HG02759 (cell line): ENCODE measurements at regions not wholly inside any gene's neighbourhood (a gene's known extent, or its start where the extent isn't known, plus 50 kb on each side); places are given as distances from the start of the nearest gene placed in this dataset.
"Not testable (repeated sequence)": the region's sequence is repeated elsewhere in the genome, so short reads cannot be mapped to it uniquely, and the experiment has no call there.

ENCODE experiments used
- ATAC-seq: cut with Tn5 transposase; IDR thresholded peaks from one replicate; pipeline ENCODE4 v1.9.1; 2021; ENCODE audit warnings: mild to moderate bottlenecking, moderate library complexity; ENCODE audit not compliant: unreplicated experiment

DNA sequence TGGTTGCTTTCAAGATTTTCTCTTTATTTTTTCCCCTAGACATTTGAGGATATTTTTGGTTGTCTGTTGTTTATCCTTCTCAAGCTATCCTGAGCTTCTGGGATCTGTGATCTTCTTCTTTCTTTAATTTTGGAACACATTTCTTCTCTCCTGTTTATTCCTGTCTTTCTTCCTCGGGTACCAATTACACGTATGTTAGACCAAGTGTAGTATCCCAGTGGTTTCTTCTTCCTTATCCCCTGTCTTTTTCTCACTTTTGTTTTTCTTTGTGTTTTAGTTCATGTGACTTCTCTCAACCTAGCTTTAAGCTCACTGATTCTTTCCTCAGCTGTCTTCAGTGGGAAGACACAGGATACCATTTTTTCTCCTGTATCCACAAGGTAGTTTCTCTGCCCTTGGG lies 120.0 kb downstream of the GALR1 start:
- no peak for ATAC-seq

DNA sequence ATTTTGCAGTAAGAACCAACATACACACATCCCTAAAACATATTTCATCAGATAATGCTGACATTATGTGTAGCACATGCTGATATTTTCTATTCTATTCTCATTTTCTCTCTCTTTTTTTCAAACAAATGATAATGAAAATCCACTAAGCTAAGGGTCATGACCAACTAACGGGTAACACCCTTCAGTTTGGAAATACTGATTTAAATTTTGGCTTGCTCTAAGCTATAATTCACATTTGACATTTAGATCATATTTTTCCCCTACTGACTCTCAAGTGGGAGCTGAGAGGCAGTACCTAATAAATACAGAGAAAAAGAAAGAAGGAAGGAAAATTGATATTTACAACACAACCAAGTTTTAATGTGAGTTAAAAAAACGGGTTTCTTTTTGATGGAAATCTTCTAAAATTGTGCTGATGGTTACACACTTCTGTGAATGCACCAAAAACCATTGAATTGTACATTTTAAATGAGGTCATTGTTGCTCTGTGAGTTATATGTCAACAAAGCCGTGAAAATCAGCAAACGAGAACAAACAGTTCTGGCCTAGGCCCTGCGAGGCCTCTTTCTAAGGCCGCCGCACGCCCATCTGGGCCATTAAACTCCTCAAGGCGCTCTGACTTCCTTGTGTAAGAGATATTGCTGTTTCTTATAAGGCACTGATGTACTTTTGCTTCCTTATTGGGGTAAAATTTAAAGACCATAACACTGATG lies 124.2 kb downstream of the GALR1 start:
- ATAC-seq, result no peak

DNA sequence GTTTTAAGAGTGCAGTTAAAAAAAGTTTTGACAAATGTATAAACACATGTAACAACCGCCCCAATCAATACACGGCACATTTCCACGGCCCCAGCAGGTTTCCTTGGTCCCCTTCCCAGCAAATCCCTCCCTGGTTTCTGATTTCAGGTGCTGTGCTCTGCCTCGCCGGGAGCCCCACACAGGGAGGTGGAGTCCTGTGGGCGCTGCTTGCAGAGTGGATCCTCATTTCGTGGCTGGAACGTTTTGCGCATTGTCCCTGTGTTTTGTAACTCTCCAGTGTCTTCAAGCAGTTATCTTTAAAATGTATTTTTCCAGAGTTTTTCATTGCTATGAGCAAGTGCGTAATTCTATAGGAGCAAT lies 124.8 kb downstream of the GALR1 start:
- no peak for ATAC-seq

DNA sequence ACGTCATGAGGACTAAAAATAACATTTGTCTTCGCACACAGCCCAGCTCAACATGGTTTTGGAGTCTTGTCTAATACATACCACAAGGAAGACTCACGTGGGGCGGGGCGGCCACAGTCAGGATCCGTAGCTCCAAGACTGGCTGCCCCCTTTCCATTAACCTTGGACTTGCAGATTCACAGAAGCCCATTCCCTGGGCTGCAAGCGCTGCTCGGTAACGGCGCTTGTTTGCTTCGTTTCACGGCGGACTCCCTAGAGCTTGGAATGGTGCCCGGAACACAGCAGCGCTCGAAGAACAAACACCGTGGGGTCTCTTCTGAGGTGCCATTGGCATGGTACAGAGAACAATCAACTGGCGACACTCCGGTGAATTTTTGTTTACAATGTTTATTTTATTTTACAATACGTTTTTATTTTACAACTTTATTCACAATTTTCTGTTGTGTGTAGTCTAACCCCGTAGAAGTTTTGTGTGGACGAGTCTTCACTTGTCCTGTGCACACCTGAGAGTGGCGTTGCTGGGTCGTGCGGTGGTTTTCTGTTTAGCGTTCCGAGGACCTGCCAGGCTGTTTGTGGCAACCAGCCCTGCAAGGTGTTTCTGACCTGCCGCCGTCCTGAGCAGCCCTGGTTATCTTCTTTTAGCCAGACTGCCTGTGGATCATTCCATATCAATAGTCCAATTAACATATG lies 126.5 kb downstream of the GALR1 start:
- ATAC-seq, result no peak

DNA sequence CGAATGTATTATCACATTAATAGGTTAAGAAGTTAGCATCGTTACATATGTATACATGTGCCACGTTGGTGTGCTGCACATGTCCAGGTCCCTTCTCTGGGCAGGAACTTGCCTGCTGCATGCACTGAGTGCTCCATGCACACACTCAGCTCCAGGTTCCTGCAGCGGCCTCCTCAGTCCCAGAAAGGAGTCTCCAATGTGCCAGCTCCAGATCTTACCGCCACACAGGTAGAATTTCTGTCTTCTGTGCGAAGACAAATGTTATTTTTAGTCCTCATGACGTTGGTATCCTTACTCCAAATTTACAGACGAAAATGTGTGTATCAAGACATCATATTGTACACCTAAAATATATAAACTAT lies 127.1 kb downstream of the GALR1 start:
- ATAC-seq, result no peak

DNA sequence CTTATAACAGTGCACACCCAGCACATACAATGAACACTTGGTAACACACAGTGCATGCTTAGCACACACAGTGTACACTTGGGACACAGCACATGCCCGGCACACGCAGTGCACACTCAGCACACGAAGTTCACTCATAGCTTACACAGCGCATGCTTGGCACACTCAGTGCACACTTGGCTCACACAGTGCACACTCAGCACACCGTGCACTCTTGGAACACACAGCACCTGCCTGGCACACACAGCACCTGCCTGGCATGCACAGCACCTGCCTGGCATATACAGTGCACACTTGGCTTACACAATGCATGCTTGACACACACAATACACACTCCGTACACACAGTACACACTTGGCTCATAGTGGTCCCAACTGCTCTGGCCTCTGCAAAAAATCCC lies 128.2 kb downstream of the GALR1 start:
- ATAC-seq, result no peak

DNA sequence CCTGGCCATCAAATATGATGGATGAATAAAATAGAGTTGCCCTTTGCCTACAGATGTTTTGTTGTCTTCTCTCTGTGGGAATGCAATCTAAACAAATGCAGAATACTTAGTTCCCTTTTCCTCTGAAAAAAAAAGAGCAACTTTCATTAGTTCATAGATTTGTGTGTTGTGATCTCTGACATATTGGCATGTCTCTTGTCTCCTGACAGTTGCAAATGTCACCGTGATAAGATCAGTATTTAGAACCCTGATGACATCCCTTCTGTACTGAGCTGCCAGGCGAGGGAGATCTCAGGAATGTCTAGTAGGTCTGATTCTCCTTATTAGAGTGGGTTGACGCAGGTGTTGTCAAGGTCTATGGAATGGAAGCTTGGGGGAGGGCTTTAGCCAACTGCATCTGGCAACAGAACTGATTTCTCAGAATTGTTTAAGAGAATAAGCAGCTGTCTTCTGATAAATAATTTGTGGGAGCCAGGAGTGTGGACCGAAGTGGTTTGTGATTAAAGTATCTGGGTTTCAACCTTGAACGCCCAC lies 130.4 kb downstream of the GALR1 start:
- ATAC-seq, result no peak

DNA sequence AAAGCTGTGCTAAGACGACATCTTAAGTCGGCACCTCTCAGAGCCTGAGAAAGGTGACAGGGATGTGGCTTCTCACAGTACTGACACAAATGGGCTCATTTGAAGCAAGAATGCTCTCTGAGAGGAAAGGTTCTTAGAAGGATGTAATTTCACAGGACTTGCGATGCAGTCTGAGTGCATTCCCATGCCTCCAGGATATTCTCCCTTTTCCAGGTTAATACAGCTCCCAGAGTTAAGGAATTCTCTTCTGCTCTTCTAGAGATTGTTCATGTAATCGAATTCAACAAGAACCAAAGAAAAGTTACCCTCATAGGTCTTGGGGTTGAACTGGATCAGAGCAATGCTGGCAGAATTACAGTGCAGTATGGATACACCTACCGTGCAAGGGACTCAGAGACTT lies 131.0 kb downstream of the GALR1 start:
- no peak for ATAC-seq

DNA sequence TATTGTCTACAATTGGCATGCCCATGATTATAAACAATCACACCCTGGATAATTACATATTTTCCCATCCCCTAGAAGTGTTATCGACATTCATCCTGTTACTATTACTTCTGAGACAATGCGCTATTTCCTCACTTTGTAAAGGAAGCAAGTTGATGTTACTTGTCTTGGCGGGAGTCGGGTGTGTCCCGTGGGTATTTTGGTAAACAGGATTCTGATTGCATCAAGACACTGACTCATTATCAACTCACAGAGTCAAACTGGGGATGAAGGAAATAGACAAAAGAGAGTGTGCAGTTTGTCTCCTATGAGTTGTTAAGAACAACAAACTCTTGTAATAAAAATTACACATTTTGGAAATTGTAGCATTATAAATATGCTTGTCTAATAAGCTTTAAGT lies 142.7 kb downstream of the GALR1 start:
- ATAC-seq, result no peak

DNA sequence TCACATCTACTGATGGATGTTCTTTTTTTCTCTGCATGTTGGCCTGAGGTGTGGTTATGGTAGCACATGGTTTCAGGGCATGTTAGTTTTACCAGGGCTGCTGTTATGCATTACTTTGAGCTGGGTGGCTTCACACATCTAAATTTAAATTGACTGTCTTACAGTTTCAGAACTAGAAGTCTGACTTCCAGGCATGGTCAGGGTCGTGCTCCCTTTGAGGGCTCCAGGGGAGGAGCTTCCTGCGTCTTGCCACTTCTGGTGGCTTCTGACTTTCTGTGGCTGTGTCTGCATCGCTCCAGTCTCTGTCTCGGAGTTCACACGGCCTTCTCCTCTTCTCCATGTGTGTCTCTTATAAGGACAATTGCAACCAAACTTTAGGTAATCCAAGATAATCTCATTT lies 143.9 kb downstream of the GALR1 start:
- no peak for ATAC-seq

DNA sequence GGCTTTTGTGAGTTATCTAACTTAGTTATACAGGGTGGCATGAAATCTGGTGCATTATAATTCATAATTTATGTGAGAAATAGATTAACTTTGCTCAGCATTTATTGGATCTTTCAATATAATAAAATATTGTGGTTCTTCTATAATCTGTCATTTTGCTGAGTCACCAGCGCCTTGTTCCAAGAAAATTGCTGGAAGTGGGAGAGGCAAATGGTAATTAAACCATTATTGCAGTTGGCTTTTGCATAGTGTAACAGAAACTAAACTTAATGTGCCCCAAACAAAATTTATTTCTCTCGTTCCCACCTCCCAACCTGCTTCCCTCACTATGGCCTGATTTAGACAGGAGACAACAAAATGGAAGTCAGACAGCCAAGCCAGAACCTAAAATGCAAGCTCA lies 146.3 kb downstream of the GALR1 start:
- no peak for ATAC-seq

DNA sequence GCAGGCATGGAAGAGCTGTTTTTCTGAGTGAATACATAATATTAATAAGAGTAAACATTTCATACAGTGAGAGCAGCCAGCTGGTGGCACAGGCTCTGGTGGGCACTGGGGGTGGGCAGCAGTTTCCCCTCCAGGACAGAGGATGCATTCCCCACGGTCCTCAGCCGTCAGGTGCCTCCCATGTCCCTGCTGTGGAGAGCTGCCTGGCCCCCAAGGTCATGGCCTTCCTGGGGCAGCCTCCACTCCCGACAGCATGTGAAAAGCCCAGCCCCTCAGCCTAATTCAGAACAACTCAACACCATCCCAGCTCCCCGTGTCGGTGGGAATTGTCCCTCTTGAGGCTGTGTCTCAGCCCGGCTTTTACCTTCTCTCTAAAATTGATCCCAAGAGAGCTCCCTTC lies 147.4 kb downstream of the GALR1 start:
- no peak for ATAC-seq

DNA sequence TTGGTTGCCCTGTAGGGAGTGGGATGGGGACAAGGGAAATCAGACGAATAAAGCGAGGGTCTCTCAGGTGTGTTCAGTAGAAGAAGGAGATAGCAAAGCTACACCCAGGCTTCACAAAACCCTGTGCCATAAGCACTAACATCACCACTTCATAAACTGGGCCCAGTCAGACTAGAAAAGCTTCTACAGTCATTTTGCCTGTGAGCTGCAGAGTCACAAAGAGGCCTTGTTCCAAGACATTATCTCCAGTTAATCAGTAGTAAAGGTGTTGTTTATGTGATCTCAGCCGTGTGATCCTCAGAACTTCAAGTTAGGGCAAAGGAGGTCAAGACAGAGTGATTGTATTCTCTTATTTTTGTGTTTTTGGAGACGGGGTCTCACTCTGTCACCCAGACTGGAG lies 148.0 kb downstream of the GALR1 start:
- no peak for ATAC-seq

DNA sequence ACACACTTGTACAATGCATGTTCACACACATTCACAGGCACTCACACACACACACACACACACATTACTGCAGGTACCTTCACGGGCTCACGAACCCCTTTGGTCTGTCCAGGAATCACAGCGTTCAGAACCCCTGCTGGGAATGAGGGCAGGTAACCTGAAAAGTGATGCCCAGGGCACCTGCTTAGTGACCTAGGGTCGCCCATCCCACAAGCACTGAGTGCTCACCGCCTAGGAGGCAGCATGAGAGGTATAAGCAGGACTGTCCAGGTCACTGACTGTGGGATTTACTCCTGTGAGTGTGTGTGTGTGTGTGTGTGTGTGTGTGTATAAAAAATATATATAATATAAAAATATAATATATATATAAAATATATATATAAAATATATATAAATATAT lies 150.9 kb downstream of the GALR1 start:
- ATAC-seq, result no peak

DNA sequence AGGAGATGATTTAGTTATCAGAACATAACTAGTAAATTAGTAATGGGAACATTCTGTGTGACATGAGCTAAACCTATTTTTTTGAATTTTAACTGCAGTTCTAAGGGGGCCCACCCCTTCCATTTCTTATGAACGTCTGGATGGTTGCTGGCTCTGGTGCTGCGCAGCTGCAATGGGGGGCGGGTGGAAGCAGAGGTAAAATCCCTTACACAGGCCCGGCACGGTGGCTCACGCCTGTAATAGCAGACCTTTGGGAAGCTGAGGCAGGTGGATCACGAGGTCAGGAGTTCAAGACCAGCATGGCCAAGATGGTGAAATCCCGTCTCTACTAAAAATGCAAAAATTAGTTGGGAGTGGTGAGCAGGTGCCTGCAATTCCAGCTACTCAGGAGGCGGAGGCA lies 151.5 kb downstream of the GALR1 start:
- ATAC-seq, result no peak

DNA sequence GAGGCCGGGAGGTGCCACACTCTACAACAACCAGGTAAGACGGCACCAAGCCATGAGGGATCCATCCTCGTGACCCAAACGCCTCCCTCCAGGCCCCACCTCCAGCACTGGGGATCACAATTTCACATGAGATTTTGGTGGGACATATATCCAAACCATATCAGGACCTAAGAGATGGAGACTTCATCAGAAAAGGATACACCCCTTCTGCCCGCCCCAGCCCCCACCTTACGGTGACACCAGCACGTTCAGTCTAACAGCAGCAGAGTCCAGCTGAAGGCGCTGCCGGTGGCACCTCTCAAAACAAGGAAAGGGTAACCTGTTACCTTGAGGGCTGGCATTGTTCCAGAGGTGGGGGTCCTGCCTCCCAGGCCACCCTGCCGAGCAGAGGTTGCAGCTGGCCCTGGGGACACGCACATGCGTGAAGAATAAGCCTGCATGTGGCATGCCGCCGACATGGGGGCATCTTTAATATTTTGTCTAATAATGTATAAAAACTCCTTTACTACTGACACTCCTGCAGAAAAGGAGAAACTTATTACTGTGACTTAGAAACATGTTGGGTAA lies 154.4 kb downstream of the GALR1 start:
- no peak for ATAC-seq

DNA sequence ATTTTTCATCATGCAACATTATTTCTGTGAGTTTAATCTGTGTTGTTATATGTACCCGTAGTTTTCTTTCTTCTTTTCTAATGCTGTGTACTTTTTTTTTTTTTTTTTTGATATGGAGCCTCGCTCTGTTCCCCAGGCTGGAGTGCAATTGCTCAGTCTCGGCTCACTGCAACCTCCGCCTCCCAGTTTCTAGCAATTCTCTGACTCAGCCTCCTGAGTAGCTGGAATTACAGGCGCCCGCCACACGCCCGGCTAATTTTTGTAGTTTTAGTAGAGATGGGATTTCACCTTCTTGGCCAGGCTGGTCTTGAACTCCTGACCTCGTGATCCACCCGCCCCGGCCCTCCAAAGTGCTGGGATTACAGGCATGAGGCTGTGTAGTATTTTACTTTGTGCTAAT lies 155.4 kb downstream of the GALR1 start:
- ATAC-seq, result no peak

DNA sequence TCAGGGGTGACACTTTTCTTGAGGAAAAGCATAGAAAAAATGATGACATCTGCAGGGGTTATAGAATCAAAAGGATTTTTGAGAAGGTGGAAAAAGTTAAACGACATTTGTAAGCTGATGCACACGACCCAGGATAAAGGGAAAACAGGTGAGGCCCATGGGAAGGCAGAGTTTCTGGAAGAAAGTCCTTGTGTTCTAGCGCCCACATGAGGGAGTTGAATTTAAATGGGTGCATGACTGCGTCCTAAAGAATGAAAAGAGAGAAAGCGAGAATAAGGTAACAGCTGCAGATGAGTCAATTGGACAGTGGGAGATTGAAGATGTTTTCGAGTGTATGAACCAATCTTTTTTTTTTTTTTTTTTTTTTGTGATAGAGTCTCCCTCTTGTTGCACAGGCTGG lies 158.1 kb downstream of the GALR1 start:
- no peak for ATAC-seq

DNA sequence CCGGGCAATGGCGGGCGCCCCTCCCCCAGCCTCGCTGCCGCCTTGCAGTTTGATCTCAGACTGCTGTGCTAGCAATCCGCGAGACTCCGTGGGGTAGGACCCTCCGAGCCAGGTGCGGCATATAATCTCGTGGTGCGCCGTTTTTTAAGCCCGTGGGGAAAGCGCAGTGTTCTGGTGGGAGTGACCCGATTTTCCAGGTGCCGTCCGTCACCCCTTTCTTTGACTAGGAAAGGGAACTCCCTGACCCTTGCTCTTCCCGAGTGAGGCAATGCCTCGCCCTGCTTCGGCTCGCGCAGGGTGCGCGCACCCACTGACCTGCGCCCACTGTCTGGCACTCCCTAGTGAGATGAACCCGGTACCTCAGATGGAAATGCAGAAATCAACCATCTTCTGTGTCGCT lies 171.9 kb downstream of the GALR1 start:
- ATAC-seq, result not testable (repeated sequence)

DNA sequence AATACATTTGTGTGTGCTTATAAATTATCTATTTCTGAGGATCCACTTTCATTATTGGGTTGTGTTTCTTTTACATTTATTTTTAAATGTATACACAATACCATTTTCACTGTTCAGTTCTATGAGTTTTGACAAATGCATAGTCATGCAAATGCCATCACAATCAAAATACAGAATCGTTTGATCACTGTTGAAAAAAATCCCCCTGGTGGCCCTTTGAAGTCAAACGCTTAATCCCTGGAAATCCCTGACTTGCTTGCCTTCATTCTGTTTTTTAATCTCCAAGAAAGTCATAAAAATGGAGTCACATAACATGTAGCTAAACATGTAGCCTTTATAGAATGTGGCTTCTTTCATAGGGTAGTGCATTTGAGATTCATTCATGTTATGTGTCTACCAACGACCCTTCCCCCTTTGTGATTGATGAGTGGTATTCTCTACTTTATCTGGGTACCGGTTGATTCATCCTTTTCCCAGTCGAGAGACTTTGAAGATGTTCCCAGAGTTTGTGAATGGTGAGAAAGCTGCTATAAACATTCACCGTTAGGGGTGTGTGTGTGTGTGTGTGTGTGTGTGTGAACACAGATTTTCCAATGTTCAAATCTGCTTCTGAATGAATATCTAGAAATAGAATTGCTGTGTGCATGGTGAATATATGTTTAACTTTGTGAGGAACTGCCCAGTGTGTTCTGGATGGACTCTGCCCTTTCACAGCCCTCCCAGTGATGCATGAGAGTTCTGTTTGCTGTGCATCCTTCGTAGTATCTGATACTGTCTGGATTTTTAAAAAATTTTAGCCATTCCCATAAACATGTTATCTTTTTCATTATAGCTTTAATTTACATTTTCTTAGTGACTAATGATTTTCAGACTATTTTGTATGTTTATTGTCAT lies 173.6 kb downstream of the GALR1 start:
- ATAC-seq, result no peak

DNA sequence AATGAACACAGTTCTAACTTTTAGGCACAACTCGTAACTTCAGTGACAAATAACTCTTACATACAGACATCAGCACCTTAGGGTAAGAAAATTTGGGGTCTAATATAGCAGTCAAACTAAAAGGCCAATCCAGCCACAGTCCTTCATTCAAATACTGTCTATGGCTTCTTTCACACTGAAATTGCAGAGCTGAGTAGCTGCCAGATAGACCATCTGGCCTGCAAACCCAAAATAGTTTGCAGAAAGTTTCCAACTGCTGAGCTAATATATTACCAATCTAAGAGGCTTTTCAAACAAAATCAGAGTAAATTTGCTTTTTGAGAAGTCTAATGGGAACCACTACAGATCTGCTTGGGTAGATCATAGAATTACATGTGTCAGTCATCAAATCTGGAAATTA lies 183.4 kb downstream of the GALR1 start:
- no peak for ATAC-seq
